ENCODE measurements at regions not wholly inside any gene's neighbourhood (a gene's known extent, or its start where the extent isn't known, plus 50 kb on each side); places are given as distances from the start of the nearest gene placed in this dataset.

DNA sequence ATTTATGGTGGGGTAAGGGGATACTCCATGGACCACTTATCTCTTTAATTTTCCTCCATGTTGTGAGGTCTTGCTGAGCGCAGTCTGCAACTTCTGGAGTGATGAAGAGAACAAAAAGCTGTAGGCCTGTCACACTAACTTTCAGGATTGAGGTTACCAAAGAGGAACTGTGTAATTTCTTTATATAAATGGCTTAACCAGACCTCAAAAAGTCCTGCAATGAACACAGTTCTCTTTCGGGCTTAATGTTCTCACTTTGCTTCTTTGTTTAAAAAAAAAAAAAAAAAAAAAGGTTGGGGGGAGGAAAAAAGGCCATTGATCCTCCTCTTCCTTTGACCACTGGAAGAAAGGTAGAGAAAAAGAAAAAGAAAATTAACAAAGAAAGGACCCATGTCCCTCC, 86.8 kb upstream of the SOX9 start:
- TF ChIP-seq MAFK (IDR thresholded peaks at IDR 0.05; ENCODE audit: partially characterized antibody) (no peak), TP53 (CRISPR knock-in tag; IDR thresholded peaks at IDR 0.05) (no peak), SMC3 (IDR thresholded peaks at IDR 0.05) (no peak), CTCF (IDR thresholded peaks at IDR 0.05) (no peak), CBX8 (IDR thresholded peaks at IDR 0.05) (no peak), RFX5 (IDR thresholded peaks at IDR 0.05) (no peak), POLR2A (IDR thresholded peaks at IDR 0.05; ENCODE audit: low read length) (no peak), RAD21 (conservative IDR thresholded peaks at IDR 0.05 in 1 of 2, IDR thresholded peaks at IDR 0.05 in 1 of 2) (no peak)
- TF ChIP-seq, protein P1, sequence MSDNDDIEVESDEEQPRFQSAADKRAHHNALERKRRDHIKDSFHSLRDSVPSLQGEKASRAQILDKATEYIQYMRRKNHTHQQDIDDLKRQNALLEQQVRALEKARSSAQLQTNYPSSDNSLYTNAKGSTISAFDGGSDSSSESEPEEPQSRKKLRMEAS (IDR thresholded peaks at IDR 0.05) = no peak
